Tibial nerve (tissue), 4 donors: ENCODE measurements at regions not wholly inside any gene's neighbourhood (a gene's known extent, or its start where the extent isn't known, plus 50 kb on each side); places are given as distances from the start of the nearest gene placed in this dataset.
A peak's percentile ranks its signal among the peaks of the same experiment; 100 is the strongest.

Experiments used
- DNase-seq, 2 donors: peaks; one replicate each; pipeline ENCODE4 v3.0.0-alpha.2; 2019; ENCODE audit warnings: low spot score in 2 of 2
- H3K27ac ChIP-seq, 4 donors: fragments of 200-600 bp; sonication (generic) in 3 of 4; one replicate each; pipeline ENCODE4 v1.5.1; 2017 to 2019; ENCODE audit warnings: mild to moderate bottlenecking in 1 of 4
- H3K27me3 ChIP-seq, 2 donors: fragments of 200-600 bp; sonication (generic) in 1 of 2; one replicate each; pipeline versions ENCODE4 v1.5.1 to v1.6.0; 2017 to 2019
- H3K36me3 ChIP-seq, 3 donors: fragments of 200-600 bp; sonication (generic); one replicate each; pipeline ENCODE4 v1.5.1; 2018 to 2019
- H3K4me1 ChIP-seq, 4 donors: fragments of 200-600 bp; sonication (generic) in 3 of 4; one replicate each; pipeline ENCODE4 v1.5.1; 2017 to 2019
- H3K4me3 ChIP-seq, 4 donors: fragments of 200-600 bp; sonication (generic) in 3 of 4; one replicate each; pipeline ENCODE4 v1.5.1; 2017 to 2019; ENCODE audit warnings: mild to moderate bottlenecking in 1 of 4, moderate library complexity in 1 of 4
- H3K9me3 ChIP-seq, 4 donors: fragments of 200-600 bp; sonication (generic) in 3 of 4; one replicate each; pipeline ENCODE4 v1.5.1; 2017 to 2019
- EP300 ChIP-seq, 2 donors: sonication (generic); formaldehyde crosslinking; IDR thresholded peaks; one replicate each; pipeline ENCODE4 v1.6.1; 2017; ENCODE audit warnings: antibody characterized with exemption in 2 of 2, mild to moderate bottlenecking in 1 of 2
- POLR2A ChIP-seq, 2 donors: fragments of 450-650 bp; IDR thresholded peaks; one replicate each; pipeline ENCODE4 v1.6.1; 2017; ENCODE audit warnings: antibody characterized with exemption in 2 of 2, mild to moderate bottlenecking in 2 of 2, moderate library complexity in 2 of 2
- WGBS, 2 donors: methylation state at CpG; one replicate each; pipeline ENCODE4 v1.1.5; 2018; 5-methylcytosine and 5-hydroxymethylcytosine counted together
- TF ChIP-seq, protein P1 (sequence below), 5 experiments: fragments of 200-600 bp in 3 of 5; fragments of 450-650 bp in 2 of 5; sonication (generic) in 3 of 5; IDR thresholded peaks; one replicate each; pipeline ENCODE4 v1.5.1; 2016 to 2019; ENCODE audit warnings: antibody characterized with exemption in 5 of 5, mild to moderate bottlenecking in 3 of 5, moderate library complexity in 2 of 5

DNA sequence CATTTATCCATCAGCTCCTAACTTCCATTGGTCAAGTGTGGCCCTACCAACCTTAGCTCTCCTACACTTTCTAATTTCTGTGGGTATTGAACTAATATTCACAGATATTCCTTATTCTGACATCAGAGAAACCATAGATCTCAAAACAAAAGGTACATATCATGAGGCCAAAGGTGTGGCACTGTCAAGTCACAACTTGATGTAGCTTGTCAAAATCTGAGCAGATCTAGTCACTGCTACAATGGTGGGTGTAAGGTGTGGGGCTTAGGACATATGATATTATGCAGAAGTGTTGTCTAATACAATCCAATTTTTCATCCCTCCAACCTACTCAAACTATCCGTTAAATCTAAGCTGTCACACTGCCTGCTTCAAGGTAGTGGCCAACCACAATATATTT, 114.0 kb upstream of the FAR2 start:
- 54 to 72% methylated on average over 1 of the region's 1 CpG for WGBS, 2 donors
- no peak overlapping the region for H3K4me3 ChIP-seq
- H3K27me3 ChIP-seq = no peaks in the 10 kb centered on the region
- no peaks in the 10 kb centered on the region for H3K36me3 ChIP-seq
- no peaks in the 10 kb centered on the region for H3K9me3 ChIP-seq
- no peak for TF ChIP-seq POLR2A (IDR thresholded peaks at IDR 0.05)
- no peak for TF ChIP-seq EP300 (IDR thresholded peaks at IDR 0.05)
- TF ChIP-seq, protein P1, sequence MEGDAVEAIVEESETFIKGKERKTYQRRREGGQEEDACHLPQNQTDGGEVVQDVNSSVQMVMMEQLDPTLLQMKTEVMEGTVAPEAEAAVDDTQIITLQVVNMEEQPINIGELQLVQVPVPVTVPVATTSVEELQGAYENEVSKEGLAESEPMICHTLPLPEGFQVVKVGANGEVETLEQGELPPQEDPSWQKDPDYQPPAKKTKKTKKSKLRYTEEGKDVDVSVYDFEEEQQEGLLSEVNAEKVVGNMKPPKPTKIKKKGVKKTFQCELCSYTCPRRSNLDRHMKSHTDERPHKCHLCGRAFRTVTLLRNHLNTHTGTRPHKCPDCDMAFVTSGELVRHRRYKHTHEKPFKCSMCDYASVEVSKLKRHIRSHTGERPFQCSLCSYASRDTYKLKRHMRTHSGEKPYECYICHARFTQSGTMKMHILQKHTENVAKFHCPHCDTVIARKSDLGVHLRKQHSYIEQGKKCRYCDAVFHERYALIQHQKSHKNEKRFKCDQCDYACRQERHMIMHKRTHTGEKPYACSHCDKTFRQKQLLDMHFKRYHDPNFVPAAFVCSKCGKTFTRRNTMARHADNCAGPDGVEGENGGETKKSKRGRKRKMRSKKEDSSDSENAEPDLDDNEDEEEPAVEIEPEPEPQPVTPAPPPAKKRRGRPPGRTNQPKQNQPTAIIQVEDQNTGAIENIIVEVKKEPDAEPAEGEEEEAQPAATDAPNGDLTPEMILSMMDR (IDR thresholded peaks at IDR 0.05) = no peak
- H3K27ac ChIP-seq = no peak overlapping the region
- no peaks in the 10 kb centered on the region for H3K4me1 ChIP-seq
- no peak for DNase-seq

DNA sequence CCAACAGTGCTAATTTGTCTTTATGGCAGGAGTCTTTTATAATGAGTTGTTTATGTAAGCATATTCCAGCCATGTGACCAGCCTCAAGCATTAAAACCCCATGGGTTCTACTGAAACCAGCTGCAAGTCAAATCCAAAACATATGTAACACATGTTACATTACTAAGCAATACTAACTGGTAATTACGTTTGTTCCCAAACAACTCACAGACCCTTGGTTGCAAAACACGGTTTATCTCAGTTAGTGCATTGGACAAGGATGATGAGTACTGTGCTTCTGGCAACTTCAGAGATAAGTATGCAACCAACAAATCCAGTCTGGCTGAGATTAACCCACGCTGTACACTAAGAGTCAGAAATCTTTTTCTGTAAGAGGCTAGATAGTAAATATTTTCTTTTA, 110.1 kb upstream of the FAR2 start:
- TF ChIP-seq POLR2A (IDR thresholded peaks at IDR 0.05) (no peak), EP300 (IDR thresholded peaks at IDR 0.05) (no peak)
- TF ChIP-seq, protein P1 (IDR thresholded peaks at IDR 0.05) = no peak
- 37 to 63% methylated on average over 3 of the region's 3 CpGs for WGBS, 2 donors
- no peaks in the 10 kb centered on the region for H3K27me3 ChIP-seq
- H3K27ac ChIP-seq = no peak overlapping the region
- no peak for DNase-seq
- H3K4me3 ChIP-seq = no peak overlapping the region
- H3K36me3 ChIP-seq = no peaks in the 10 kb centered on the region
- peaks cover 0 to 19% (median 6%) of the 10 kb centered on the region in 4 donors for H3K4me1 ChIP-seq
- no peaks in the 10 kb centered on the region for H3K9me3 ChIP-seq

DNA sequence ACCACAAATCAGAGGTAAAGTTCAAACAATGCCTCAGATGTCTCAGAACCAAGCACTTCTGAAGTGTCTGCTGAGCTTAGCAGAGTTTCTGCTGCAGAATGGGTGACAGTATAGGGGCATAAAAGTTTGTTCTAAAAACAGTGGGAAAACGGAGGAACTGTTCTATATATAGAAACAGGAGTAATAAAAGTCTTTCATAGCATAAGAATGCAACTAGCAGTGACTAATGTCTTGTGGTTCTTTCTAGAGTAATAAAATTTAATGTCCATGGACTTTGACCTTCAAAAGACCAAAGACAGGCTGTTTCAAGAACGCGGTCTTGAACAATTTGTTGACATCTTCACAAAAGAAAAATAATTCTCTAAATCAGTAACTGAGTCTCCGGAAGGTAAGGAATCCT, 107.5 kb upstream of the FAR2 start:
- WGBS, 2 donors = 18 to 29% methylated on average over 4 of the region's 4 CpGs
- Histone ChIP-seq H3K27me3 (no peaks in the 10 kb centered on the region), H3K36me3 (no peaks in the 10 kb centered on the region), H3K27ac (peak overlapping the region in 1 of 4 donors; percentile 54), H3K4me3 (no peak overlapping the region), H3K9me3 (no peaks in the 10 kb centered on the region), H3K4me1 (peaks cover 0 to 19% (median 6%) of the 10 kb centered on the region in 4 donors)
- no peak for DNase-seq
- TF ChIP-seq EP300 (IDR thresholded peaks at IDR 0.05) = no peak
- no peak for TF ChIP-seq POLR2A (IDR thresholded peaks at IDR 0.05)
- TF ChIP-seq, protein P1 (IDR thresholded peaks at IDR 0.05) = no peak

DNA sequence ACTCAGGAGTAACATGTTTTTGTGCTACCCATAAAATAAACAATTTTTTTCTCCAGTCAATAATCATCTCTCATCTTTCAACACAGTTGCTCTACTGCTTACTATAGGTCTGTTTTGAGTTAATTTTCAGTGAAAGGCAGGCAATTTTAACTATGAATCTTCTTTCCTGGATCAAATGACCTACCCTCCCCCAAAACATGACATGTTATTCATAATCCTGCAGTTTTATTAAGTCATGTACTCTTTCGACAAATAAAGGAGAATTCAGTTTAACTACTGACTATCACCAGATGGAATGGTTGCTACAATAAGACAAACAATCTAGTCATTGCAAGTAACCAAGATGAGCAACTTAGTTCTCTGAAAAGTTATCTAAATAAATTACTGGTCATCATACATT, 106.0 kb upstream of the FAR2 start:
- peaks cover 0 to 19% (median 6%) of the 10 kb centered on the region in 4 donors for H3K4me1 ChIP-seq
- H3K27ac ChIP-seq = no peak overlapping the region
- no peaks in the 10 kb centered on the region for H3K36me3 ChIP-seq
- no peaks in the 10 kb centered on the region for H3K27me3 ChIP-seq
- H3K4me3 ChIP-seq = no peak overlapping the region
- DNase-seq = no peak
- WGBS, 2 donors = 41 to 50% methylated on average over 1 of the region's 1 CpG
- H3K9me3 ChIP-seq = no peaks in the 10 kb centered on the region
- TF ChIP-seq POLR2A (IDR thresholded peaks at IDR 0.05) = no peak

DNA sequence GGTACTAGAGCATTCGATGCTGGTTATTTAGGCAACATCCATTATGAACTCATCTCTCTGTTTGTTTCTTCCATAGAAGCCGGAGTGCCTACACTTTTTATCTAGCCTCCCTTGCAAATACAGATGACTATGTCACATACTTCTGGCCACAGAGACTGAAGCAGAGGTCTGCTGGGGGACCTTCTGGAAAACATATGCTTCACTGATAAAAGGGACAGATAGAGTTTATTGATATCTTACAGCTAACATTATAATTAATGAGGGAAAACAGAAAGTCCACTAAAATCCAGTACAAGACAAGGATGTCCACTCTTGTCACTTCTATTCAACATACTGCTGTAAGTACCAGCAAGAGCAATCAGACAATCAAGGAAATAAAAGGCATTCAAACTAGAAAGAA, 104.3 kb upstream of the FAR2 start:
- H3K4me3 ChIP-seq = no peak overlapping the region
- TF ChIP-seq POLR2A (IDR thresholded peaks at IDR 0.05) (no peak), EP300 (IDR thresholded peaks at IDR 0.05) (no peak)
- TF ChIP-seq, protein P1 (IDR thresholded peaks at IDR 0.05) = no peak
- DNase-seq = no peak
- H3K9me3 ChIP-seq = no peaks in the 10 kb centered on the region
- H3K36me3 ChIP-seq = no peaks in the 10 kb centered on the region
- no peaks in the 10 kb centered on the region for H3K27me3 ChIP-seq
- peaks cover 0 to 19% (median 6%) of the 10 kb centered on the region in 4 donors for H3K4me1 ChIP-seq
- 54 to 94% methylated on average over 2 of the region's 2 CpGs for WGBS, 2 donors
- no peak overlapping the region for H3K27ac ChIP-seq

DNA sequence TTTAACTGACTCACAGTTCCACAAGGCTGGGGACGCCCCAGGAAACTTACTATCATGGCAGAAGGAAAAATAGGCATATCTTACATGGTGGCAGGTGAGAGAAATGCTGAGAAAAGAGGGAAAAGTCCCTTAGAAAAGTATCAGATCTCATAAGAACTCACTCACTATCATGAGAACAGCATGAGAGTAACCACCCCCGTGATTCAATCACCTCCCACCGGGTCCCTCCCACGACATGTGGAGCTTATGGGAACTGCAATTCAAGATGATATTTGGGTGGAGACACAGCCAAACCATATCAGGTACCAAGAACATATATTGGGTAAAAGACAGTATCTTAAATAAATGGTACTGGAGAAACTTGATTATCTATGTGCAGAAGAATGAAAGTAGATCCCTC, 100.3 kb upstream of the FAR2 start:
- H3K27ac ChIP-seq = no peak overlapping the region
- no peaks in the 10 kb centered on the region for H3K4me1 ChIP-seq
- H3K36me3 ChIP-seq = no peaks in the 10 kb centered on the region
- no peaks in the 10 kb centered on the region for H3K27me3 ChIP-seq
- H3K9me3 ChIP-seq = no peaks in the 10 kb centered on the region
- no peak for DNase-seq
- WGBS, 2 donors = 73 to 84% methylated on average over 4 of the region's 4 CpGs
- TF ChIP-seq EP300 (IDR thresholded peaks at IDR 0.05) = no peak
- TF ChIP-seq, protein P1 (IDR thresholded peaks at IDR 0.05) = no peak
- TF ChIP-seq POLR2A (IDR thresholded peaks at IDR 0.05) = no peak
- H3K4me3 ChIP-seq = no peak overlapping the region
